Skin of body (tissue), 1 donor: ENCODE measurements at regions not wholly inside any gene's neighbourhood (a gene's known extent, or its start where the extent isn't known, plus 50 kb on each side); places are given as distances from the start of the nearest gene placed in this dataset.
"Not testable (repeated sequence)": the region's sequence is repeated elsewhere in the genome, so short reads cannot be mapped to it uniquely, and the experiment has no call there.

ENCODE experiments used
- DNase-seq: peaks from one replicate; lab custom pipeline; 2025; lab: John Stamatoyannopoulos, UW

DNA sequence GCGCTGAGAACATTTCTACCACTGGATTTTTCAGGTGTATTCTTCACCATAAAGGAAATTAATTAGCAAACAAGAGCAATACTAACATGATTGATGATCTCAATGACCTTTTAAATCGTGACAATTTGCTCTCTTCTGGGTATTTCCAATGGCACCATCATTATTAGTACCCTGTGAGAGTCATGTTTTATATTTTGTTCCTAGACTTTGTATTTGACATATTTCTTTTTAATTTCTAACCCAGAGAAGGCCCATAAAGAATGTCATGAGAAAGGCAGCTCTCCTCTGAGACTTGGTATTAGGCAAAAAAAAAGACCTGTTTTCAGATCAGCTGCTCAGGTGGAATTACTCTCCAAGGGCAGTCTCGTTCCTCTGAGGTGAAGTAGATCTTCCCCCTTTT lies 1253.4 kb downstream of the ROBO2 start:
- DNase-seq: no peak

- DNase-seq: no peak
These were observed 1264.2 kb downstream of the ROBO2 start for GRCh38 chr3:78304115-78304514.

GRCh38 chr3:78312851-78313250 lies 1273.0 kb downstream of the ROBO2 start:
- DNase-seq: no peak

DNA sequence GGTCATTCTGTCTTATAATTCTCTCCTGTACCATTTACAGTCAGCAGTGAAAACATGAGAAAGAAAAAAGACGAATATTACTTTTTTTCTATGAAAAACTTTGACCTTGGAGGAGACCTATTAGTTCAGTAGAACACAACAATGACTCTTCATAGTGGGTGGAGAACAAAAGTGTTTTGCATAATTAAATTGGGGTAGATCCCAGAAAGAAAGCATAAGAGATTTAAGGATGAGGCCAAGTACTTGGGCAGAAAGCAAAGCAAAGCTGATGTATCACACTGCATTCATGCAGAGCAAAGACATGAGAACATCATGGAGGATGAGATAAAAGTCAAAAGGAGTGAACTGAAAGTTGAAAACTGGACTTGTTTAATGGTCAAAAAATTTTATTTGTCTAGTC lies 1273.4 kb downstream of the ROBO2 start:
- DNase-seq: no peak

DNA sequence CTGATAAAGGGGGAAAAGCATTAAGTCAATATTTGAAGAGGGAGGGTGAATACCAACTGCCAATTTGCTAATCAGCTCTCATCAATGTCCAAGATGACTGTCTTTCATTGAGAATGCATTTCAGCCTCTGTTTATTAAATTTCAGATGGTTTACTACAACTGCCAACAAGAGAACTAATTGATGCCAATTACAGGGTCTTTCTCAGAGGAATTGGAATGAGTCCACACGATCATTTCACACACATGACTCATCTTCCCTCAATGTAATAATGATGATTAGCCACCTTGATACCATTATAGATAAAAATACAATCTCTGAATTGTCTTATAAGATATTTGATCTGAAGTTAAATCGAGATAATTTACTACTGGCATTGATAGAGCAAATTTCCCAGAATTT lies 1274.4 kb downstream of the ROBO2 start:
- no peak for DNase-seq

DNA sequence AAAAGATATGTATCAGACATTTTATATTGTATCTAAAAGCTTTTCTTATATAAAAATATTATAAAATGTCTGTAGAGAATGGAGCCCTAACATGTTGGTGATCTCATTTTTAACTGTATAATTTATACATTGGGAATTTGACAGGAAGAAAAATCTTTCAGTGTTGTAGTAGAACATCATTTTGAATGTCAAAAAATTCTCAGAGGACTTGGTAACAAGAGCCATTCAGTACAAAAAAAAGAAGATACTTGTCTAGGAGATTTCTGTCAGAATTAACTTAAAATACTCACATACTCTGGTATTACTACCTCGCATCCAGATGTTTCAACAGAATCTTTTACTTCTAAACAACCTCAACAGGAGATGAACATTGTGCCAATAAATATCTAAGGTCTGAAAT lies 1277.9 kb downstream of the ROBO2 start:
- DNase-seq: no peak

DNA sequence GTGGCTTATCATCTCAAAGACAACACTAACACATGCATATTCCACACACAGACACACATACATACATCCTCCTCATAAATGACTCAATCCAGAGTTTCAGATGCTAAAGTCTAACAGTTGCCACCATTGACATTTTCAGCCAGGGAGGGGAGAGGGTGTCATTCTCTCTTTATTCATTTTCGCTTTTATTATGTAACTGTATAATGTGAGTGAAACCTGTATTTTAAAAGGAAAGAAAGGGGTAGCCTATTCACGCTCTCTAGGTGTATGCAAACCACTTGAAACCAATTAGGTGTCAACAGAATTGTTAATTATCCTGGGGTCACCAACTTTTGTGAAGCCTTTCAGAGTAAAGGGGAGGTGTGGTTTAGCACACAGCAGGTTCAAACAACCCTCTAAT lies 1282.9 kb downstream of the ROBO2 start:
- no peak for DNase-seq

DNA sequence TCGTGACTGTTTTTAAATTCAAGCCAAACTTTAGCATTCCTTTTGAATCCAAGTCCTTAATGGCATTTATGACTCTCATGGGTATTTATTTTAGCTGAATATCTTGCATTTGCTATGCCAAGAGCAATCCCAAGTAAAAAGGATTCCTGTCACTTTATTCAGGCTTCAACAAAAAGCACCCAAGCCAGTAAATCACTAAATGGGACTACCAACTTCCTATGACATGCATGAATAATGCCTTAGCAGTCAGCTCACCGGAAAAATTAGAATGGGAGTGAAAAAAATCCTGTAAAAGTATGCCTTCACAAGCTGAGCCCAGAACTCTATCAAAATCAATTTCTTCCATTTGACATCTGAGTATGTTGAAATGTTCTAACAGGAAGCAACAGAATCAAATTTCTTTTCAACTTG lies 1297.9 kb downstream of the ROBO2 start:
- DNase-seq: peak; percentile 11

DNA sequence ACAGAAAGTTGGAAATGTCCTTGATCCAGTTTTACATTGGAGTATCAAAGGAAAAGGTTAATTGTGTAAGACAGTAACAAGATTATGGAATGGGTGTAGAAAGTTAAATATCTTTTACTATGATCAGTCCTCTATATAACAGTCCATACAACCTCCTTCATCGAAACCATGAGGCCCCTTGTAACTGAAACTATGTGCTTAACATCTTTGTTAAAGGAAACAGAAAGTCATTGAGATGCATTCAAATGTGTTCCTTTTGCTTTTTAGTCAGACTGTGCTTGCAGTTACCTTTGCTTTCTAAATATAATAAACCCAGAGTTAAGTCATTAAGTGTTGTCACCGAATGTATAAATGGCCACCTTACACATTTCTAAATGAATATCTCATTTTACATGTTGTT lies 1298.5 kb downstream of the ROBO2 start:
- no peak for DNase-seq

DNA sequence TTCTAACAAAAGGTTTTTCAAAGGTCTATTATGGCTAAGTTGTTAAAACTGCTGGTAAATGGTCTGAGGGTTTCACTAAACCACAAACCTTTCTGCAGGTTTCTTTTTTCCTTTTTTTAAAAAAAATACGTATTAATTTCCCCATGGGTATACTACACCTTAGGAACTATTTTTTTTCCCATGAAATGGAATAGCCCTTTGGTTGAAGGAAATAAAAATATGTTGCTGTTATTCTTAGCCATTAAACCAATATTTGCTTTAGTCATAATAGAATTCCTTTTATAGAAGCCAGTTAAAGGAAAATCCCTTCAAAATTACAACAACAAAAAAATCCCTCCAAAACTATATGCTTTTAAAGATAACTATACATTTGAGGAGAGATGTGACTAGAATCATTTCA lies 1303.3 kb downstream of the ROBO2 start:
- no peak for DNase-seq

DNA sequence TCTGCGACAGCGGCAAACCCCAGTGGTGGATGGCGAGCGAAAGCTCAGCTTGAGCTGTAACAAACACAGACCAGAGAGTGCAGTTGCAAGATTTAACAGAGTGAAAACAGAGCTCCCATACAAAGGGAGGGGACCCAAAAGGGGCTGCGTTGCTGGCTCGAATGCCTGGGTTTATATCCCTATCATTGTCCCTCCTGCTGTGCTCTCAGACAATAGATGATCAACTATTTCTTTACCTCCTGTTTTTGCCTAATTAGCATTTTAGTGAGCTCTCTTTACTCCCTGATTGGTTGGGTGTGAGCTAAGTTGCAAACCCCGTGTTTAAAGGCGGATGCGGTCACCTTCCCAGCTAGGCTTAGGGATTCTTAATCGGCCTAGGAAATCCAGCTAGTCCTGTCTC lies 1304.4 kb downstream of the ROBO2 start:
- not testable (repeated sequence) for DNase-seq

GRCh38 chr3:78344918-78345317 lies 1305.0 kb downstream of the ROBO2 start:
- no peak for DNase-seq

DNA sequence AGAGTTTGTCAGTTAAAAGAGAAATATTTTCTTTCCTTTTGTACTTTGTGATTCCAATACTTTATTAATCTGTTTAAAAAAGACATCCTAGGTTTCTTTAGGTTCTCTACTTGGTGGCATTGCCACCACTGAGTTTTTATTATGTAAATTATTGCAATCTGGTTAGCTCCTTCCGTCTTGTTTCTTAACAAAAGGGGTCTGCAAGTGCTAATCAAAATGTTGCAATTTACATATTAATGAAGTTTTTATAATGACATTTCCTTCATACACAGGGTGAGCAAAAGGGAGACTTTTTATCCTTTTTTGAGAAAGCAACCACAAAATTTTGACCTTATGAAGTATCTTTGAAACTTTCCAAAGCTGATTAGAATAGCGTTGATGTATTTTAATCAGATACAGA lies 1307.3 kb downstream of the ROBO2 start:
- DNase-seq: no peak

- no peak for DNase-seq
These were observed 1308.8 kb downstream of the ROBO2 start for GRCh38 chr3:78348664-78349063.

- DNase-seq: no peak
These were observed 1309.7 kb downstream of the ROBO2 start for GRCh38 chr3:78349571-78349970.

DNA sequence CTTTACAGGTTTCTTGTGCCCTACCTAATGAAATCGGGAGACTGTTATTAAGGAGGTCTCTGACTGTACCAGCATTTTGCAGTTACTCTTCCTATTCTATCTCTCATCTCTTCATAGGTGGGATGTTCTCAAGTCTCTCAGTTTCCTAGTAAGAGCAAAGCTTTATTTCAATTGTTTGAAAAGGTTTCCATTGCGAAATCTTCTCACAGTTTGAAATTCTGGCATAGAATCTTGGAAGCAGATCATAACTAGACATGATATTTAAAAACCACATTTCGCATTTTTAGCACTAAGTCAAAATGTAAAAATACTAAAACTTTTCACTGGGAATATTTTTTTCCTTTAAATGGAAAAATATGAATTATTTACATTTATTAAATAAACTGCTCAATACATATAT lies 1311.4 kb downstream of the ROBO2 start:
- DNase-seq: no peak

- no peak for DNase-seq
These were observed 1313.3 kb downstream of the ROBO2 start for GRCh38 chr3:78353231-78353630.

DNA sequence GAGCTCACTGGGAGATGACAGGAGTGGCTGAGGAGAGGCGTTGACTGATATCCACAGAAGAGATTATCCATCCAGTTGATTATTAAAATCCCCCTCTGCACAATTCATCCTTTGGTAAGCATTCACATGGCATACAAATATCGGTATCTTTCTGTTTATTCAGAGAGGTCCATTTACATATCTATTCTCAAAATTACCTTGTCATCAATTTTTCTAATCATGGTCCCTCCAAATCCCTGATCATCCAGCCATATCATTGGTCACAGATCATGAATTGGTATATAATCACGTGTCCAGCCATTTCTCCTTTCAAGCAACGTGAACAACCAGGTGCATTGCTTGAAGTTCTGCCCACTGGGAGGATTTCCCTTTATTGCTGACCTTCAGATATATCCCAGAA lies 1321.0 kb downstream of the ROBO2 start:
- no peak for DNase-seq

DNA sequence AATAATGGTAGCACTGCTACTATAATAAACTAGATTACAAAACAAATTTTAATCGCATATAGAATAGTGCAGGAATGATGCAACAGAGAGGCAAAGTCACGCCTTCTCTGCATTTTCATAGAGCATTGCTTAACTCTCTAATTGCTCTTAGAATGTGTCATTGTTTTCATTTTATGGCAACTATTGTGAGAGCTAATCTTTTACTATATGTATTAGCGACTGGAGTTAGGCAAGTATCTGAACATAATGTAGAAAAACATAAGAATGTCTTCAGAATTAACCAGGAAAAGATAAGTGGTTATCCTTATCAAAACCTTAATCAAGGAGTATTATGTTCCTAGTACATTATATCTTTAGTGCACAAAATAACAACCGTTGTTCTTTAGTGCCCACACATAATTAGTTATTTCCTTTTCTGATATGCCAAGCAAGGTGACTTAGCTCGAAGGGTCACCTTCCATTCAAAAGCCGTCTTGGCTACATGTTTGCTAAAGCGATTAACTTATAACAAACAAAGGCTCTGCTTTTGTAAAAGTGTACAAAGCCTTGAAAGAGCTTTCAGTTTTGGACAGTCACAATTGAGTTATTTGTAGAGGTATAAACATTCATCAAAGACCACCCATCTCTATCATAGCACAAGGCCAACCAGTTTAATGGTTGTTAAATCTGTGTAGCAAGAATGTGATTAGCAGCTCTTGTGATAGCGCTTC lies 1328.9 kb downstream of the ROBO2 start:
- DNase-seq: no peak

- DNase-seq: no peak
These were observed 1350.3 kb downstream of the ROBO2 start for GRCh38 chr3:78390221-78390620.

DNA sequence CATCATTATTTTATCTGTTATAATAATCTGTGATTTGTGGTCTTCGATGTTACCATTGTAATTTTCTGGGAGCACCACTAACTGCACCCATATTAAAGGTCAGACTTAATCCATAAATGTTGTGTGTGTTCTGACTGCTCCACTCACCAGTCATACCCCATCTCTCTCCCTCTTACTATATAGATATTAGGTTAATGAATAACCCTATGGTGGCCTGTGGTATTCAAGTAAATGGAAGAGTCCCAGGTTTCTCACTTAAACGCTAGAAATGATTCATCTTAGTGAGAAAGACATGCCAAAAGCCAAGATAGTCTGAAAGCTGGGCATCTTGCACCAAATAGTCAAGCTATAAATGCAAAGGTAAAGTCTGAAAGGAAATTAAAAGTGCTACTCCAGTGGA lies 1358.5 kb downstream of the ROBO2 start:
- DNase-seq: no peak

GRCh38 chr3:78402720-78403119 lies 1362.8 kb downstream of the ROBO2 start:
- DNase-seq: no peak

DNA sequence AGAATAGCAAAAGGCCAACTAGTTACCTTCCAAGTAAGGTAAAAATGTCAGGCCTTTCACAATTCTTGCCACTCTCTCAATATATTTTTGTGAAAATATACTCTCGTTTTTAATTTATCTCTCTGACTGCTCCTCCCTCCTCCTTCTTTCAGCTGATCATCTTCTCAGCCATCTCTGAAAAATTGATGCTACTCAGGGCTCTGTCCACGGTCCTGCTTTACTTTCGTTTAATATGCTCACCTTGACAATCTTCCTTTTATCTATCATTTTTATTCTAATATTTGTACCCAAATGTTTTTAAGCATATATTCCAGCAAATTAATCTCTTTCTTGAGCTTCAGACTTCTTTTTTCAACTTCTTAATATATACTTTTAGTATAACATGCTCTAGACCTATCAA lies 1362.1 kb downstream of the ROBO1 start:
- no peak for DNase-seq

DNA sequence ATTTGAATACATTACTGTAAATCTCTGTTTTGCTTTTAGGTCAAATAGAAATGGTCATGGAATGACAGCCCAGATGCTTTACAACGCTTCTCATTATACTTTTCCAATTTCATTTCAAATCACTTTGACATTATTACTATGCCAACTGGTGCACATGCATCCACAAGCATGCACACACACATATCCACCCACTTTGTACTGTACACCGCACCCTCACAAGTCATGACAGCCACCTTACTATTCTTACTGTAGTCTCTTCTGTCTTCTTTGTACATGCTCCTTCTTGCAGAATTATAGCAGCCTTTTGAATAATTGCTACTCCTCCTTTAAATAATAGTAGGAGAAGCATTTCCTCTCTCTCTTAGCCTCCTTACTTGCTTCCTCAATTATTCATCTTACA lies 1361.4 kb downstream of the ROBO1 start:
- DNase-seq: no peak
